ENCODE measurements at regions not wholly inside any gene's neighbourhood (a gene's known extent, or its start where the extent isn't known, plus 50 kb on each side); places are given as distances from the start of the nearest gene placed in this dataset.
"Not testable (repeated sequence)": the region's sequence is repeated elsewhere in the genome, so short reads cannot be mapped to it uniquely, and the experiment has no call there.

DNA sequence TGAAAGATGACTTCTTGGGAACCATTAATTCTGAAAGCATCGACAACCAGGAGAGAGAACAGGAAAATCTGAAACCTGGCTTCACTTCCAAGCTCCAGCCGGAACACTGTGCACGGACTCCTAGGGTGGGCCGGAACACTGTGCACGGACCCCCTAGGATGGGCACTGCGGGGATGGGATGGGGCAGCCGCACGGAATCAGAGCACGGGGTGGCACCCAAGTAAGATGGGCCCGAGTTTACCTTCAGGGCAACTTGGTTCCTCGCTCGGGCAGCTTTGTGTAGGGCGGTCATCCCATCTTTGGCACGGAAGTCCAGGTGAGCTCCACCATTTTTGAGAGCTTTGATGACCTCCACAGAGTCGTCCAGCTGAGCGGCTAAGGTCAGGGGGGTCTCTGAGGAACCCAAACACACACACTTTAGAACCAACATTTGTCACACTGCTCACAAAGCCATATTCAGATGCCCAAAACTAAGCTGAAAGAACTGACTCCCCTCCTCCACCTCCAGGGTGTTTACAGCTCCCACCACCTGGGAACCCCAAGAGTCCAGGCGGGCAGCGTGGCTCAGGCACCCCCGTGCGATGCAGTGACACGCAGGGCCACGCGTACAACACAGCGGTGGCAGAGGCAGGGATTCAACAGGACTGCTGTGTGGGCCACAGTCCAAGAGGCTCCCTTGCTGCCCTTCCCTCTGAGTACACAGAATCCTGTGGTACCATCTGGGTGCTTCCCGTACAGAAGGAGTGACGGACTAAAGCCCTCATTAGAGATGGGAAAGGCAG lies 157.9 kb downstream of the SHANK2 start:
- DNase-seq = no peak

DNA sequence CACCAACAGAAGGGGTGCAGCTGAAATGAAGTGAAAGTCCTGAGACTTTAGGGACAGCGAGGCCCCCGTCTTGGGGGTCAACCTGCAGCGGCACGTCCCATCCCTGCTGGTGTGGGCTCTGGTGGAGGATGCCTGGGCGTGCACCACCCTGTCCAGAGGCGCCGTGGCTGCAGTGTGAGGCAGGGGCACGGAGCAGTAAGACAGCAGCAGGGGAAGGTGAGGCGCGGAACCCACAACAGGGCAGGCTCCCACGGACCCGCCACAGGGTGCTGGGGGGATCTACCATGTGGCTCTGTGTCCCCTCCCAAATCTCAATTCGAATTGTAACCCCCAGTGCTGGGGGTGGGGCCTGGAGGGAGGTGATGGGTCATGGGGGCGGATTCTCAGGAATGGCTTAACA lies 158.6 kb downstream of the SHANK2 start:
- DNase-seq = no peak

DNA sequence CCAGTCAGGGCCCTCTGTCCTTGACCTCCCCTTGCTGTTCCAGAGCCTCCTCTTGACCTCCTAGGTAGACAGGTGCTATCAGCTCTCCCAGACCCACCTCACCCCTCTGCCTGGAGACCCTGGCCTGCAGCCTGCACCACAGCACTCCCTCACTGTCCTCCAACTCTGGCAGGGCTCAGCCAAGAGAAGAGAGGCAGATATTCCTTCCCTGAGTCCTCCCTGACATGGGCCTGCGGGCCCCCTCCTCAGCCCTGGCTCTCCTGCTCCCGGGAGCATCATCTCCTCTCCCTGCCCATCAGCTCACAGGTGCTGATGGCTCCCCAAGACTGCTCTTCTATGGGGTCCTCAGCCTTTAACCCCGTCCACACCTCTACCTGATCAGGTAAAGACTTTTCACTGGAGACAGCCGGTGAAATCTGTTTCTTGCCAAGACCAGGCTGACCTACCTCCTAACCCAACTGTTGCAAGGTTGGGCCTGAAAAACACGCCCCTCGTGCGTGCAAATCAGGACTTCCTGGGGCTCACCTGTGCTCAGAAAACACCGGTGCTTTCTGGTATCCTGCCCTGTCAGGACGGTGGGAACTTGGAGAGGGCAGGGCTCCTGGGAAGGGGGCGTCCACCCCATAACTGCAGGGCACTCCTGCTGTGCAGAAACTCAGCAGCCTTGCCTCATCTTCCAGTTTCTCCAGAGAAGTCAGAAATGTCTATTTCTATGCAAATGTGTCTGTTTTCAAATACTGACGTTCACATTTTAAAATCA lies 160.7 kb downstream of the SHANK2 start:
- no peak for DNase-seq

DNA sequence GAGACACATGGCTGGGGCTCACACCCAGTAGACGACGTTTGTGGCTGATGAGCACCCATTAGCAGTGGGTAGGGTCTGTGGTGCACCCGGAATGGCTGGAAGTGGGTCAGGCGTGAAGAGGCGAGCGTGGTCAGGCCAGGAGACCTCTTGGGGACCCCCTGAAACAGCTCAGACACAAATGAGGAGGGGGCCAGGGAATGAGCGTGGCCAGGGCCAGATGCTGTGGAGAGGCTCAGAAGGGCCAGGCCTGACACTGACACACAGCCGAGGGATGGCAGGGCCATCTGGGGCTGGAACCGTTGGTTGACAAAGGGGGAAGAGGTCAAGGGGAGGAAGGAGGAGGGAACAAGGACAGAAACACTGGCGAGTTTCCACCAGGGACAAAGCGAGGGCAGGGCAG lies 162.8 kb downstream of the SHANK2 start:
- DNase-seq = no peak

DNA sequence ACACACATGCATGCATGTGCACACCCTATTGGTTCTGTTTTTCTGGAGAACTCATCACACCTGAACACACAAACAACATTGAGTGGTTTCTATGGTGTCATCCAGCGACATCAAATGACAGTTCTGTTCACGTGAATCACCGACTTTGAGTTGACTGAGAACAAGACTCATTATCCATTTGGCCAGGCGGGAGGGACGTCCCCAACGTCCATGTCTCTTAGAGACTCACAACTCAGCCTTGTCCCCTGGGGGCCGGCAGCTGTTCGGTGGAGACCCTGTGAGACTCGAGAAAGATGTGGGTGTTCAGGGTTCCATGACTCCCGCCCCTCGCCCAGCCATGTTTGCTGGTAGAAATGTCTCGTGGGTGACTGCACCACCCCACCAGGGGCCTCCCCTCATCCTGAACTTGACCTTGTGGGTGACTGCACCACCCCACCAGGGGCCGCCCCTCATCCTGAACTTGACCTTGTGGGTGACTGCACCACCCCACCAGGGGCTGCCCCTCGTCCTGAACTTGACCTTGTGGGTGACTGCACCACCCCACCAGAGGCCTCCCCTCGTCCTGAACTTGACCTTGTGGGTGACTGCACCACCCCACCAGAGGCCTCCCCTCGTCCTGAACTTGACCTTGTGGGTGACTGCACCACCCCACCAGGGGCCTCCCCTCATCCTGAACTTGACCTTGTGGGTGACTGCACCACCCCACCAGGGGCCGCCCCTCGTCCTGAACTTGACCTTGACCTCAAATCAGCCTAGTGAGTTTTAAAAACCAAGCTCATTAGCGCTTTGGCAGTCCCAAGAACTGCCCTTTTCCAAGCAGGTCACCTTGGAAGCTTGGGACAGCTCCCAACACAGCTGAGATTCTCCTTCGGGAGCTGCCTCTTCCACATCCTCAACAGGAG lies 163.8 kb downstream of the SHANK2 start:
- DNase-seq = not testable (repeated sequence)

DNA sequence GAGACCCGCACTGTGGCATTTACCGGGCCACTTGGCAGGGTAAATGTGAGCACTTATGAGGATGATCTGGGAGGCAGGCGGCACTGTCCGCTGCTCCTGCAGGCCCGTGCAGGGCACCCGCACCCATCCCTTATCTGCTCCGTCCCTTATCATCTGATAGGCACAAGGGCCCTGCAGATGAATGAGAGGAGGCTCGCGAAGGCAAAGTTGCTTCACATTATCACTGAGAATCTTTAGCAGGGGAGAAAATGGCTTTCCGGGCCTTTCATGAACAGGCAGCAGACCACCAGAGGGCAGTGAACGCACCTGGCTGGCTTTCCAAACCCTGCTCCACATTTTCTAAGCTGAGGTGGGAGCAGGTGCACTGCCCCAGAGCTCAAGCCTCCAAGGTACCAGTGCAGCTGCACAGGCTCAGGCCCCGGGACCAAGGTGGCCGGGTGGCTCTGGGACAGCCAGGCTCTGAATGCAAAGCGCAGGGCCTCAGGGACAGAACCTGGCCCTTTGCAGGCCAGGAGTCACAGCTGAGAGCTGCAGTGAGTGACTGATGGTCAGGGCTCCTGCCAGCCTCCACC lies 165.6 kb downstream of the SHANK2 start:
- peak; percentile 55 for DNase-seq

DNA sequence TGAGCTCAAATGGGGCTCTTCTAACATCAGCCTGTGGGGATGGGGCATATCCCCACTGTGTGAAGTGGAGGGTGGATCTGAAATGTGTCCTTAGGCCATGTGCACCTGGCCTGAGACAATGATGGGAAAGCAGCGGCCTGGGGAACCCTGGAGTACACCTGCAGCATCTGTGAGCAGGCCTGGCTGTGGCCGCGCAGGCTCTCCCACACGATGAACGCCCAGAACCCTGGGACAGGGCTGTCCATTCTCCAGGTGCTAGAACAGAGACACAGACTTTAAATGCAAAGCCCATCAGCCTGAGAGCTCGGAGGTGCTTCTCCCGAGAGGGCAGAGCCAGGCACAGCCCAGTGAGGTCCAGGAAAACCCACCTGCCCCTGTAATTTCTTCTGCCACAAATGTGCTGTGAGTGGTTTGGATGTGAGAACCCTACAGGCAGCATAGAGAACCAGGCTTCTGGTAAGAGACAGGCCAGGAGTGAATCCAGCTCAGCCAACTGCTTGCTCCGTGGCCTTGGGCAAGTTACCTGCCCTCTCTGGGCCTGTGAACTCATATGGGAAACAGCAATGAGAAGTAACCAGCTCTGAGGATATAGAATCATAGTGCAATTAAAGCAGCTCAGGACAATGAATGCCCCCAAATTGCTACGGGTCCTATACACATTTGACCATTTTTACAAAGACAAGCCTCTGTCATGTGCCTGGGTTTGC lies 167.9 kb downstream of the SHANK2 start:
- DNase-seq = no peak

DNA sequence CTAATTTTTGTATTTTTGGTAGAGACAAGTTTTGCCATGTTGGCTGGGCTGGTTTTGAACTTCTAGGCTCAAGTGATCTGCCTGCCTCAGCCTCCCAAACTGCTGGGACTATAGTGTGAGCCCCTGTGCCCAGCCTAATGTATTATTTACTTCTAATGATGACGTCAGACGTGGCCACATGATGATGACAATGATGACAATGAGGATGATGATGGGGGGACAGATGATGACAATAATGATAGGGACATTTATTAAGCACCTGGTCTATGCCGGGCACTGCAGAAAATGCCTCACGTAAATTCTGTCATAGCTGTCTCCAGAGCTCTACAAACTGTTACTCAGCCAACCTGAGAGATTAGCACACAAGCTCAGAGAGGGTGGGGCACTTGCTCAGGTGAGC lies 169.3 kb downstream of the SHANK2 start:
- no peak for DNase-seq

DNA sequence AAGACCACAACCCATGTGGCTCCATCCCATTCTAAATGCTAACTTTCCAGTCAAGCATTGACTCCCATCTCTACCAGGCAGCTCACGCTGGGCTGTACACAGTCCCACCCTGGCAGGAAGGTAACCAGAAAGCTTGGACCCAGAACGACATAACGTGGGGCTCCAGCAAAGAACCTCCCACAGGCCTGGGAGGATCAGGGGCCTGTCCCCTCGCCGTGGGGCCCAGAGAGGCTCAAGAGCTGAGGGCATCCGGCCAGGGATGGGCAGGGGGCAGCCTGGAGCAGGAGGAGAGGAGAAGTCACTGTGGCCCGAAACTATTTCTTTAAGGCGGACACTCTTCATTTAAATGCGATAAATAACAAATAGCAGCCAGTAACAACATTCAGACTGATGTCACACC lies 169.9 kb downstream of the SHANK2 start:
- no peak for DNase-seq

DNA sequence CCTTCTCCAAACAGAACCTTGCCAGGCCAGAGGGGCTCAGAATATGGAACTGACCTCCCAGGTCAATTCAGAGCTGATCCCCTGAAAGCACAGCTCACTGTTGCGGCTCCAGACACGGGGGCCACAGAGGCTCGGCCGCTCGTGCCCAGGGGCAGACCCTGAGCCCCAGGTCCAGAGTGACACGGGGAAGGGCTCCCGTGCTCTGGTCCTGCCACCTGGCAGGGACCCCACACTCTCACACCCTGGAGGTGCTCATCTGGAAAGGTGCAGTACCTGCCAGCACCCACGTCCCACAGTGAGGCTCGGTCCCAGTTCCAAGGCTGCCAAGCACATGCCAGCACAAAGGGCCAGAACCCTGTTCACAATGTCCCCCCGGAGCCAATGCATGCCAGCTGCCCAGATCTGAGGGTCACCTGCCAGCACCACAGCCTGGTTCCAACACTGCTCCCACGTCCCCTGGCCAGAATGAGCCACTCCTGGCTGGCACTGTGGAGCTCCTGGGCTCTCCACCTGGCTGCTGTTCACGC lies 170.6 kb downstream of the SHANK2 start:
- no peak for DNase-seq

DNA sequence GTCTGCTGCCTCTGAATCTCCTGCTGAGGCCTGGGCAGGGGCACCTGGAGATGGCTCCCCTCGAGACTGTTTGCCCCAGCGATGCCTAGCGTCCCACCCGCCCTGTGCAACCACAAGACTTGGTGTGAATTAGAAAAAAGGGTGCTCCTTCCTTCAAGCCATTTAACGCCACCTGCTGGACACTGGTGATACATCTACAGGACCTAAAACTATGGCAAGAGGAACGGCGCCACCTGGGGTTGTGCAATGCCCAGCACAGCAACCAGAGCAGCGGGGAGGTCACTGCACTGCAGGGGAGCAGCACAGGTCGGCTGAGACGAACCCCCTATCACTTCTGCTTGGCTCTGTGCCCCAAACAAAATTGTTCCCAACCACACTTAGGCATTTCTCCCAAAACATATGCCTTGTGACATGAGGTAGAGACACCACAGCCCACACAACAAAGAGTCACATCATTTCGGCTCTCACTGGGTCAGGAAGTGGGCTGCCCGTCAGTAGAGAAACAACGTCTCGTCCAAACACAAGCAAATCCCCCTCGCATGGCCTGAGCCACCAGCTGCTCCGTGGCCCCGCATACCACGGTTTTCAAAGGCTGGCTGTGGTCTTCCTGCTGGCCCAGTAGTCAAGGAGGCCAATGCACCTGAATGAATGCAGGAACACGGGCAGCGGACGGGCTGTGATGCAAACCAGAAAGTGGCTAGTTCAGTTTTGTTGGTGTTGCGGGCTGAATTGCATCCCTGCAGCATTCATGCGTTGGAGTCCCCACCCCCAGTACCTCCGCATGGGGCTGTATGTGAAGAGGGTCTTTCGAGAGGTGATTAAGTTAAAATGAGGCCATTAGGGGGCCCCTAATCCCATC lies 171.9 kb downstream of the SHANK2 start:
- DNase-seq = peak; percentile 69

DNA sequence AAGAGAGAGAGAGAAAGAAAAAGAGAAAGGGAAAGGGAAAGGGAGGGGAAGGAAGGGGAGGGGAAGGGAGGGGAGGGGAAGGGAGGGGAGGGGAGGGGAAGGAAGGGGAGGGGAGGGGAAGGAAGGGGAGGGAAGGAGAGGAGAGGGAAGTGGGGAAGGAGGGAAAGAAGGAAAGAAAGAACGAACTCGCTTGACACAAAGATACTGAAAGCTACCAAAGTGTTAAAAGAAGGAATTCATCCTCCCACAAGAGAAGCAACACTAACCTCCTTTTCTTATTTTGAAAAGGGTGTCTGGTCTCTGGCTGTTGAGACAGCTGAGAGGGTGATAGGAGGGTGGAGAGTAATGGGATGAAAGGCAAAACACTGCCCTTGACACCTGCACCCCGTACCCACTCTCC lies 172.6 kb downstream of the SHANK2 start:
- no peak for DNase-seq

DNA sequence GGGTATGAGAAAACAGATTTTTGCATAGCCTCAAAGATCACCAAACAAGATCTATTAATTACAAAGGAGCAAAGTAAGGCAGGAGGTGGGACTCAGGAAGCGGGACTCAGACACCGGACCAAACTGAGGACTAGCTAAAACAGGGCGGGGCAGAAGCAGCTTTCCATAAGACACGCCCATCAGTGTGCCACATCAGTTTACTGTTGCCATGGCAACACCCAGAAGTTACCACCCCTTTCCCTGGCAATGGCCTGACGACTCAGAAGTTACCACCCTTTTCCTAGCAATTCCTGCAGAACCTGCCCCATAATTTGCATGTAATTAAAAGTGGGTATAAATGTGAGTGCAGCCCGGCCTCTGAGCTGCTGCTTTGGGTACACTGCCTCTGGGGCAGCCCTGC lies 173.9 kb downstream of the SHANK2 start:
- DNase-seq = no peak

DNA sequence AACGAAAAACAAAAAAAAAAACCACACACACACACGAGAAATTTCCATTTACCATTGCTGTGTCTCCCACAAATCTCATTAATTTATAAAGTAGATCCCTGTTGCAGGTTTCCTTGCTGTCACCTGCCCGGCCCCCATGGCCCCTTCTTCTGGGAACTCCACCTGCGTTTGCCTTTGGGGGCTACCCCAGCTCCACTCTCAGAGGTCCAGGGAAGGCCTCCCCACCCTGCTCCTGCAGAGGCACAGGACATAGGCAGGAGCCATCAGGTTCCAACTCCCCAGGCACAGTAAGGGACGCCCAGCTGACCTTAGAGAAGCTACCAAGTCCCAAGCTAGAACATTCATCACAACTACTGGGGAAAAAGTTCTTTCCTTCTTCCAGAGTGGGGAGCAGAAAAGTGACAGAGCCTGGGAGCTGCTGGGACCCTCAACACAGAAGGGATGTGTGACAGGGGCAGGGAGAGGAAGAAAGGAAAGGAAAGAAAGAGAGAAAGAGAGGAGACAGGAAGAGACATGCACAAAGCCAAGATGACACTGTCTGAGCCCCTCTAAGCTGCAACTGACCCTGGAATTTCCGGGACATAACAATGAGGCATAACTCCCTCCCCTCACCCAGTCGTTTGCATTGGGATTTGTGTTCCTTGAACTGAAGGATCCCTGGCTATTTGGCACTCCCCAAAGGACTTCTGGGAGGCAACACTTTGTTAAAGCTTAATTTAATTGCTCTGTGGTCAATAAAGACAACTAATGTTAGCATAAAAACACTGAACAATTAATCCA lies 175.7 kb downstream of the SHANK2 start:
- DNase-seq = no peak

DNA sequence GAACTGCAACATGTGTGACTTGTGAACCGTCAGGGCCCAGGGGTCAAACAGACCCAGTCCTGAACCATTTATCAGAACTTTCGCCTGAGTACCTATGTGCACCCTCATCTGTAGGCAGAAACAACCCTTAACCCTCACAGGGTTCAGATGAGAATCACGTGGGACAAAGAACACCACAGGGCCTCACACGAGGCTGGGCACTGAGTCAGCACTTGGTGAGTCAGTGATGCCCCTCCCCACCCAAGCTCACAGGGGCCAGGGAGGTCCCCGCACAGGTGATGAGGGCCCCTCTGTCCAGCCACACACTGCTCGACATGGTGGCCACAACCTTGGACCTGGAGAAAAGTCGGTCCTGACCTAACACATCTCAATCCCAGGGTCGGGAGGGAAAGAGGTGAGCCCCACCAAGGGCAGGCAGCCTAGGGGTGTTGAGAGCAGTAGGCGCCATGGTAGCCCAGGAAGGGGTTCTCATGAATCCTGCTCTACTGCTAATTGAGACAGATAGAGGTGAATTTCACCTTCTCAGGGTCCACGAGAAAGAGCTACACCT lies 176.4 kb downstream of the SHANK2 start:
- no peak for DNase-seq

DNA sequence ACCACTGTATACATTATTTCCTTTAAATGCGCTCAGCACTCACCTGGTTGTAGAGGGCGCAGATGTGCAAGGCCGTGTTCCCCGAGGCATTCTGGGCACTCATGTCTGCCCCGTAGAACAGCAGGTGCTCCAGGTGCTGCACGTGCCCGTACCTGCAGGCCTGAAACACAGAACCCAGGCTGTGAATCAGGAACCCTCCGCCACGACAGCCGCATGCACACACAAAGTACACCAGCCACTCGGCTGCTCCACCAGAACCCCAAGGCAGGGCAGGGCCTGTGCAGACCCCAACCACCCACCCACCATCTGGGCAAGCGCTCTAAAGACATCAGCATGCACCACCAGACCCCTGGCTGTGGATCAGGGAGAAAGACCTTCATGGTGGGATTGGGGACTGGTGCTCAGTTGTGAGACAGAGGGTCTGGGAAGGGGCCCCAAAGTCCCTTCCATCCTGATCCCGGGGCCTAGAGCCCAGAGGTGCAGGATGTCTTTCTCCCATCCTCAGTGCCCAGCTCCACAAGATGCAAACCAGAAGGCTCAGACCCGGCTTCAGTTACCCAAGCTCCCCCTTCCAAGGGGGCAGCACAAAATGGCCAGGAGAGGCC lies 177.2 kb downstream of the SHANK2 start:
- no peak for DNase-seq

DNA sequence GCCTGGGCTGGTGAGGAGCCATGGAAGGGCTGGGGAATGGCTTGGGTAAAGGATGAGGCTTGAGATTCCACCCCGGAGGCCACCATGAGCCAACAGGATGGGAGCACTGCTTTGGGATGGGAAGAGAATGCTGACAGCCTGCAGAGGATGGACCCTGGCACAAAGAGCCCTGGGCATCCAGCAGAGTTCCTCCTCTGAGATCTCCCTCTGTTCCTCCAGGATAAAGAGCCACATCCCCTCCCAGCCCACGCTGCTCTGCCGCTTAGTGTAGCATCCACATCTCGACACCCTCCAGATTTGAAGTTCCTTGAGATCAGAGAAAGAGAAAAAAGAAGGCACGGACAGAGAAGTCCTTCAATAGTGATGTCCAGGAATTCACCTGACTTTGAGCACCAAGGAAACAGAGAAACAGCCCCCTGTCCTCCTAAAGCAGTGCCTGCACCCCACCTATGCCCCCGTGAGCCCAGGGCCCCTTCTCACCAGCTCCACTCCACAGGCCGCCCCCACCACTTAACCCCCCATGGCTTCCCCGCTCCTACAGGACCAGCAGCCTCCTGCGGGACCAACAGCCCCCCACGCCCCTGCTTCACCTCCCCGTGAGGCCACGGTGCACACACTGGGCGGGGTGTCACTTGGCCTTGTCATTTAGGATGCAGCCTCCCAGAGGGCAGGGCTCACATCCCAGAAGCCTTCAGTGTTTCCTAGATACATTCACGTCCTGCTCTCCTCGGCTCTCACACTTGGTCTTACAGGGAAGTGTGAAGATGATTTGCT lies 180.5 kb downstream of the SHANK2 start:
- DNase-seq = no peak

Measured in right hindlimb (tissue), 1 donor.